SK-N-SH (cell line): ENCODE measurements at regions not wholly inside any gene's neighbourhood (a gene's known extent, or its start where the extent isn't known, plus 50 kb on each side); places are given as distances from the start of the nearest gene placed in this dataset.

Experiments used
- CTCF ChIA-PET: fragments of 300-600, 350-600 bp; formaldehyde crosslinking; extraction: SDS; loops from one replicate; lab custom pipeline; 2021; lab: Yijun Ruan, JAX
- POLR2A ChIA-PET: fragments of 350-600 bp; sonication (Branson Sonifier 250); formaldehyde crosslinking; extraction: SDS; loops from one replicate; lab custom pipeline; 2020; ENCODE audit warnings: antibody characterized with exemption, inconsistent platforms; lab: Yijun Ruan, JAX
- DNase-seq: peaks from one replicate; pipeline ENCODE4 v3.0.0; 2012
- H2AFZ ChIP-seq: fragments of 200-600 bp; sonication (generic); 2 replicates; pipeline ENCODE4 v1.8.1; 2016; ENCODE audit warnings: antibody characterized with exemption, mild to moderate bottlenecking, low read depth
- H3F3A ChIP-seq: fragments of 200-600 bp; sonication (generic); replicated peaks from 2 replicates; pipeline ENCODE3; 2016; ENCODE audit warnings: antibody characterized with exemption, mild to moderate bottlenecking; ENCODE audit not compliant: insufficient read depth
- H3K27ac ChIP-seq, 2 experiments: fragments of 200-500 bp in 1 of 2; fragments of 200-600 bp in 1 of 2; sonication (Bioruptor generic) in 1 of 2; sonication (generic), shearing (Covaris generic) in 1 of 2; 2 replicates each; pipeline versions ENCODE4 v1.5.1 to v1.6.1; 2014 to 2016; ENCODE audit warnings: low read depth in 2 of 2, inconsistent platforms in 1 of 2, low read length in 1 of 2, mild to moderate bottlenecking in 1 of 2, mixed read lengths in 1 of 2
- H3K27me3 ChIP-seq: fragments of 200-600 bp; sonication (generic), shearing (Covaris generic); 2 replicates; pipeline ENCODE4 v1.6.1; 2016; ENCODE audit warnings: mixed run types; ENCODE audit not compliant: insufficient read depth
- H3K36me3 ChIP-seq, 2 experiments: fragments of 200-500 bp in 1 of 2; fragments of 200-600 bp in 1 of 2; sonication (Bioruptor generic) in 1 of 2; sonication (generic) in 1 of 2; replicated peaks in 1 of 2; 2 replicates each; pipeline versions ENCODE3 to v1.5.1; 2014 to 2016; ENCODE audit warnings: low read length in 1 of 2, mild to moderate bottlenecking in 1 of 2; ENCODE audit not compliant: insufficient read depth in 2 of 2, control insufficient read depth in 1 of 2
- H3K4me1 ChIP-seq, 2 experiments: fragments of 200-500 bp in 1 of 2; fragments of 200-600 bp in 1 of 2; sonication (Bioruptor generic) in 1 of 2; sonication (generic), shearing (Covaris generic) in 1 of 2; 2 replicates each; pipeline versions ENCODE4 v1.5.1 to v1.6.1; 2014 to 2016; ENCODE audit warnings: low read depth in 1 of 2, low read length in 1 of 2, mixed run types in 1 of 2; ENCODE audit not compliant: insufficient read depth in 2 of 2, control insufficient read depth in 1 of 2
- H3K4me2 ChIP-seq: fragments of 200-600 bp; sonication (generic), shearing (Covaris generic); 2 replicates; pipeline ENCODE4 v1.6.1; 2017; ENCODE audit warnings: mixed run types
- H3K4me3 ChIP-seq, 2 experiments: fragments of 200-500 bp in 1 of 2; fragments of 200-600 bp in 1 of 2; sonication (Bioruptor generic) in 1 of 2; sonication (generic), shearing (Covaris generic) in 1 of 2; 2 replicates each; pipeline versions ENCODE4 v1.5.1 to v1.8.1; 2014 to 2016; ENCODE audit warnings: low read depth in 2 of 2, inconsistent platforms in 1 of 2, low read length in 1 of 2, mild to moderate bottlenecking in 1 of 2, mixed read lengths in 1 of 2, moderate library complexity in 1 of 2
- H3K79me2 ChIP-seq: fragments of 200-600 bp; sonication (generic); 2 replicates; pipeline ENCODE4 v1.8.1; 2017; ENCODE audit warnings: mild to moderate bottlenecking; ENCODE audit not compliant: insufficient read depth
- H3K9ac ChIP-seq: fragments of 200-600 bp; sonication (generic); 2 replicates; pipeline ENCODE4 v1.6.1; 2017; ENCODE audit warnings: mixed run types
- H3K9me2 ChIP-seq: fragments of 200-600 bp; sonication (generic); 2 replicates; pipeline ENCODE4 v1.6.1; 2017; ENCODE audit warnings: mixed run types
- H3K9me3 ChIP-seq: fragments of 200-600 bp; sonication (generic); 2 replicates; pipeline ENCODE4 v1.6.1; 2017; ENCODE audit warnings: mixed run types, mild to moderate bottlenecking, moderate library complexity
- H4K20me1 ChIP-seq: fragments of 200-600 bp; sonication (generic); 2 replicates; pipeline ENCODE4 v1.6.1; 2017; ENCODE audit warnings: mild to moderate bottlenecking, mixed run types; ENCODE audit not compliant: insufficient read depth
- JUND ChIP-seq: IDR thresholded peaks from 2 replicates; pipeline ENCODE4 v1.4.0; 2012
- MEF2A ChIP-seq: IDR thresholded peaks from 2 replicates; pipeline ENCODE4 v1.4.0; 2012; ENCODE audit warnings: low read depth, borderline replicate concordance
- MXI1 ChIP-seq: IDR thresholded peaks from 2 replicates; pipeline ENCODE4 v1.6.1; 2012; ENCODE audit warnings: mild to moderate bottlenecking, low read depth, low read length, improper control_type of control experiment
- NFIC ChIP-seq: IDR thresholded peaks from 2 replicates; pipeline ENCODE4 v1.4.0; 2012; ENCODE audit warnings: borderline replicate concordance
- NRF1 ChIP-seq: IDR thresholded peaks from 2 replicates; pipeline ENCODE4 v1.6.1; 2012; ENCODE audit warnings: low read depth, mild to moderate bottlenecking, low read length
- POLR2AphosphoS5 ChIP-seq: IDR thresholded peaks from 2 replicates; pipeline ENCODE4 v1.6.1; 2012; ENCODE audit warnings: low read depth, low read length
- RXRA ChIP-seq: IDR thresholded peaks from 2 replicates; pipeline ENCODE4 v1.4.0; 2012; ENCODE audit warnings: low read depth, mild to moderate bottlenecking, borderline replicate concordance
- TAF1 ChIP-seq: IDR thresholded peaks from 2 replicates; pipeline ENCODE4 v1.6.1; 2012; ENCODE audit warnings: low read depth, mild to moderate bottlenecking, low read length, moderate library complexity, borderline replicate concordance
- TCF12 ChIP-seq: IDR thresholded peaks from 2 replicates; pipeline ENCODE4 v1.4.0; 2012
- YY1 ChIP-seq: IDR thresholded peaks from 2 replicates; pipeline ENCODE4 v1.4.0; 2012; ENCODE audit warnings: low read depth, mild to moderate bottlenecking
- ZBTB33 ChIP-seq: IDR thresholded peaks from 2 replicates; pipeline ENCODE4 v1.4.0; 2012; ENCODE audit warnings: low read depth, borderline replicate concordance
- WGBS: methylation state at CpG from one replicate; pipeline ENCODE4 v1.1.6; 2017; ENCODE audit warnings: low lambda C conversion rate; 5-methylcytosine and 5-hydroxymethylcytosine counted together

- WGBS: 87% methylated on average over 2 of the region's 2 CpGs
- DNase-seq: no peak
- H2AFZ ChIP-seq: no peak overlapping the region
- H4K20me1 ChIP-seq: no peaks in the 10 kb centered on the region
- no peak overlapping the region for H3K9ac ChIP-seq
- ChIA-PET POLR2A (no interaction called here), CTCF (no interaction called here)
- no peak overlapping the region for H3K4me3 ChIP-seq
- H3K27ac ChIP-seq: no peak overlapping the region
- H3F3A ChIP-seq: peaks cover 4% of the 10 kb centered on the region
- no peaks in the 10 kb centered on the region; the same call in 1 of the 2 replicates for H3K79me2 ChIP-seq
- H3K4me2 ChIP-seq: no peak overlapping the region
- H3K4me1 ChIP-seq: no peaks in the 10 kb centered on the region; a peak in 1 of 4 replicates
- no peaks in the 10 kb centered on the region for H3K36me3 ChIP-seq
- H3K27me3 ChIP-seq: no peaks in the 10 kb centered on the region
- no peaks in the 10 kb centered on the region for H3K9me3 ChIP-seq
- H3K9me2 ChIP-seq: no peaks in the 10 kb centered on the region
- no peak for TF ChIP-seq YY1
- TF ChIP-seq POLR2AphosphoS5: no peak
- no peak for TF ChIP-seq TAF1
- TF ChIP-seq RXRA: no peak
- TF ChIP-seq MEF2A: no peak
- no peak for TF ChIP-seq NRF1
- TF ChIP-seq ZBTB33: no peak
- TF ChIP-seq JUND: no peak
- no peak for TF ChIP-seq NFIC
- no peak for TF ChIP-seq MXI1
These were observed 93.3 kb upstream of the ADAMTS5 start for GRCh38 chr21:27060190-27060589.

- H3K4me2 ChIP-seq: no peak overlapping the region
- H3K4me3 ChIP-seq: no peak overlapping the region
- TF ChIP-seq TCF12: no peak
- no peak for DNase-seq
- no peak overlapping the region for H3K27ac ChIP-seq
- POLR2A ChIA-PET: no interaction called here
- H4K20me1 ChIP-seq: no peaks in the 10 kb centered on the region
- H3K9me2 ChIP-seq: no peaks in the 10 kb centered on the region
- H3K9ac ChIP-seq: no peak overlapping the region
- 61% methylated on average over 2 of the region's 2 CpGs for WGBS
- no peak overlapping the region for H2AFZ ChIP-seq
- H3K27me3 ChIP-seq: no peaks in the 10 kb centered on the region
- no peaks in the 10 kb centered on the region; the same call in 1 of the 2 replicates for H3K79me2 ChIP-seq
- no peaks in the 10 kb centered on the region; a peak in 1 of 4 replicates for H3K4me1 ChIP-seq
- CTCF ChIA-PET: no interaction called here
- H3F3A ChIP-seq: peaks cover 4% of the 10 kb centered on the region
- no peaks in the 10 kb centered on the region for H3K36me3 ChIP-seq
- H3K9me3 ChIP-seq: no peaks in the 10 kb centered on the region
These were observed 92.1 kb upstream of the ADAMTS5 start for GRCh38 chr21:27058673-27059605.
